ENCODE measurements at regions not wholly inside any gene's neighbourhood (a gene's known extent, or its start where the extent isn't known, plus 50 kb on each side); places are given as distances from the start of the nearest gene placed in this dataset.
A peak's percentile ranks its signal among the peaks of the same experiment; 100 is the strongest.

DNA sequence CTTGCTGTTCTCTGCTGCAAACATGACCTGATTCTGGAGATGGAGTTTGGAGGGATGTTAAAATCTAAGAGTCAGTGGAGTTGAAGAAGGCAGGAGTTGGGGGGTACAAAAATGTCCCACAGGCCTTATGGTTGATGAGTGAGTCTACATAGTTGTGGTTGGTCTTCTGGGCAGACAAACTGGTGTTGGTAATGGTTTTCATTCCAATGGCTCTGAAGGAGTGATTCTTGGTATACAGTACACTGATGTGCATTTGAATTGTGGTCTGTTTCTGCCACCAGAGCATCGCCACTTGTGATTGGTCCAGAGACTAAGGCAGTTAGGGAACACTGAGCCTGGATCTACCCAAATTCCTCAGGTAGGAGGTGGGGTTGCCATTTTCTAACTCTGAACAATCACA, 514.1 kb upstream of the CFAP20DC start:
- ChIA-PET POLR2A (ENCODE audit: low non-redundant PET) (no interaction called here), CTCF (no interaction called here)
- H3K4me1 ChIP-seq (ENCODE audit: insufficient read depth, low read length, poor library complexity, severe bottlenecking), result no peaks in the 10 kb centered on the region
- no peak for TF ChIP-seq EZH2 (IDR thresholded peaks at IDR 0.05; ENCODE audit: borderline replicate concordance, low read depth, low read length, poor library complexity, severe bottlenecking)
- TF ChIP-seq, protein P1, sequence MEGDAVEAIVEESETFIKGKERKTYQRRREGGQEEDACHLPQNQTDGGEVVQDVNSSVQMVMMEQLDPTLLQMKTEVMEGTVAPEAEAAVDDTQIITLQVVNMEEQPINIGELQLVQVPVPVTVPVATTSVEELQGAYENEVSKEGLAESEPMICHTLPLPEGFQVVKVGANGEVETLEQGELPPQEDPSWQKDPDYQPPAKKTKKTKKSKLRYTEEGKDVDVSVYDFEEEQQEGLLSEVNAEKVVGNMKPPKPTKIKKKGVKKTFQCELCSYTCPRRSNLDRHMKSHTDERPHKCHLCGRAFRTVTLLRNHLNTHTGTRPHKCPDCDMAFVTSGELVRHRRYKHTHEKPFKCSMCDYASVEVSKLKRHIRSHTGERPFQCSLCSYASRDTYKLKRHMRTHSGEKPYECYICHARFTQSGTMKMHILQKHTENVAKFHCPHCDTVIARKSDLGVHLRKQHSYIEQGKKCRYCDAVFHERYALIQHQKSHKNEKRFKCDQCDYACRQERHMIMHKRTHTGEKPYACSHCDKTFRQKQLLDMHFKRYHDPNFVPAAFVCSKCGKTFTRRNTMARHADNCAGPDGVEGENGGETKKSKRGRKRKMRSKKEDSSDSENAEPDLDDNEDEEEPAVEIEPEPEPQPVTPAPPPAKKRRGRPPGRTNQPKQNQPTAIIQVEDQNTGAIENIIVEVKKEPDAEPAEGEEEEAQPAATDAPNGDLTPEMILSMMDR (conservative IDR thresholded peaks at IDR 0.05; ENCODE audit: low read depth, low read length), result no peak
- H3K27ac ChIP-seq (ENCODE audit: low read depth, low read length, poor library complexity, severe bottlenecking), result no peak overlapping the region
- BruUV-seq (replicated peaks), result no TSS peak
- intact Hi-C loops (cut with micrococcal nuclease; ENCODE audit: unreplicated experiment), result no loop called here
- no peak overlapping the region for H3K4me3 ChIP-seq (ENCODE audit: low read depth, low read length, poor library complexity, severe bottlenecking)
- H3K36me3 ChIP-seq (ENCODE audit: insufficient read depth, low read length, poor library complexity, severe bottlenecking), result no peaks in the 10 kb centered on the region
- no peak for DNase-seq (ENCODE audit: low spot score)
- no peaks in the 10 kb centered on the region for H3K9me3 ChIP-seq (ENCODE audit: low read depth, low read length, poor library complexity, severe bottlenecking)
- no peaks in the 10 kb centered on the region for H3K27me3 ChIP-seq (replicated peaks; ENCODE audit: insufficient read depth, low read depth, low read length, poor library complexity)

DNA sequence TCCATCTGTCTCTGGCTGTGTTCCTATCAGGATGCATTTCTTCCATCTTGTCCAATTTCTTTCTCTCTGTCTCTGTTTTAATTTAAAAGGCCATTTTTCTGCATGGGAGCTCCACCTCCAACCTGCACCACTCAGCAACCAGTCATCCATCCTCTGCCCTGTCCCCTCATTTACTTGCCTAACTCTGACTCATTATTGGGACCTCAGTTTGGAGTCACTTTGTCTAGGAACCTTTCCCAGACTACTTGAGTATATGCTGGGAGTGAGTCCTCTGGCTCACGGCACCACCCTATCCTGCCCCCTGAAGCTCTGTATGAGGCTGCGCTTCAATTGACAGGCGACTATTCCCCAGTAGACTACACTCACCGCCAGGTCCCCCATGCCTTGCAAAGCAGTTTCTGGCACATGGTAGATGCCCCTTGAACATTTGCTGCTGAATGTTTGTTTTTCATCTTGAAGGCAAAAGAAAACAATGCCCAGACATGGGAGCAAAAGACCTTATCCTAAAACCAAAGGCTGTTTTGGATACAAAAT, 513.3 kb upstream of the CFAP20DC start:
- CTCF ChIA-PET, result no interaction called here
- no peaks in the 10 kb centered on the region for H3K9me3 ChIP-seq (ENCODE audit: low read depth, low read length, poor library complexity, severe bottlenecking)
- TF ChIP-seq EZH2 (IDR thresholded peaks at IDR 0.05; ENCODE audit: borderline replicate concordance, low read depth, low read length, poor library complexity, severe bottlenecking), result no peak
- TF ChIP-seq, protein P1 (conservative IDR thresholded peaks at IDR 0.05; ENCODE audit: low read depth, low read length), result no peak
- POLR2A ChIA-PET (ENCODE audit: low non-redundant PET), result no interaction called here
- no peaks in the 10 kb centered on the region for H3K4me1 ChIP-seq (ENCODE audit: insufficient read depth, low read length, poor library complexity, severe bottlenecking)
- intact Hi-C loops (cut with micrococcal nuclease; ENCODE audit: unreplicated experiment), result no loop called here
- H3K27ac ChIP-seq (ENCODE audit: low read depth, low read length, poor library complexity, severe bottlenecking), result no peak overlapping the region
- BruUV-seq (replicated peaks), result no TSS peak
- no peaks in the 10 kb centered on the region for H3K36me3 ChIP-seq (ENCODE audit: insufficient read depth, low read length, poor library complexity, severe bottlenecking)
- no peak for DNase-seq (ENCODE audit: low spot score)
- no peaks in the 10 kb centered on the region for H3K27me3 ChIP-seq (replicated peaks; ENCODE audit: insufficient read depth, low read depth, low read length, poor library complexity)
- no peak overlapping the region for H3K4me3 ChIP-seq (ENCODE audit: low read depth, low read length, poor library complexity, severe bottlenecking)

DNA sequence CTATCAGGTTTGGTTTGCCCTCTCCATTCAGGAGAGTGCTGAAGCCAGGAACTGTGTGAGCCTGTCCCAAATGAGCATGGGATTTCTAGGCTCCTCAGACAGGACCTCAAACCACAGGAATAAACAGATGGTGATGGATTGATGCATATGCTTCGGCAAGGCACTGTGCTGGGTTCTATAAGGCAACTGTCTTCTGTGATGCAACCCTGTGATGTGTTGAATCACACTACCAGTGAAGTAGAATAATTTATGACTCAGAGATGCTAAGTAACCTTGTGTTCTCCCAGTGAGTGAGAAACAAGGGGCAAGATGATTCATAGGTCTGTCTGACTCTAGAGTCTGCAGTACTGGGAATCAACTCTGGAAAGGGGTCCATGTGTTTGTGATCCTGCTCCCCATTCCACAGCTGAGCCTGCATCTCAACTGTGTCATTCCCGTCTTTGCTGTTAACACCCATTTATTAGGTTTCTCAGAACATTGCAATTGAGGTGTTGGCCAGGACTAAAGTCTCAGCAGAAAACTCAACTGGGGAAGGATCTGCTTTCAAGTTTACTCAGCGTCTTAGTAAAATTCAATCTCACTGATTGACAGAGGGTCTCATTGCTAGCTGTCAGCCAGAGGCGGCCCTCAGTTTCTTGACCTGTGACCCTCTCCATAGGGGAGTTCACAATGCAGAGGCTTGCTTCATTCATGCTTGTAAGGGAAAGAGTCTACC, 510.1 kb upstream of the CFAP20DC start:
- intact Hi-C loops (cut with micrococcal nuclease; ENCODE audit: unreplicated experiment), result no loop called here
- Histone ChIP-seq H3K4me3 (ENCODE audit: low read depth, low read length, poor library complexity, severe bottlenecking) (no peak overlapping the region), H3K4me1 (ENCODE audit: insufficient read depth, low read length, poor library complexity, severe bottlenecking) (no peaks in the 10 kb centered on the region), H3K36me3 (ENCODE audit: insufficient read depth, low read length, poor library complexity, severe bottlenecking) (no peaks in the 10 kb centered on the region), H3K27me3 (replicated peaks; ENCODE audit: insufficient read depth, low read depth, low read length, poor library complexity) (no peaks in the 10 kb centered on the region), H3K27ac (ENCODE audit: low read depth, low read length, poor library complexity, severe bottlenecking) (no peak overlapping the region), H3K9me3 (ENCODE audit: low read depth, low read length, poor library complexity, severe bottlenecking) (no peaks in the 10 kb centered on the region)
- ChIA-PET CTCF (no interaction called here), POLR2A (ENCODE audit: low non-redundant PET) (no interaction called here)
- peak; percentile 10 for DNase-seq (ENCODE audit: low spot score)
- BruUV-seq (replicated peaks), result no TSS peak
- TF ChIP-seq, protein P1 (conservative IDR thresholded peaks at IDR 0.05; ENCODE audit: low read depth, low read length), result no peak
- TF ChIP-seq EZH2 (IDR thresholded peaks at IDR 0.05; ENCODE audit: borderline replicate concordance, low read depth, low read length, poor library complexity, severe bottlenecking), result no peak
